ENCODE measurements at regions not wholly inside any gene's neighbourhood (a gene's known extent, or its start where the extent isn't known, plus 50 kb on each side); places are given as distances from the start of the nearest gene placed in this dataset.

DNA sequence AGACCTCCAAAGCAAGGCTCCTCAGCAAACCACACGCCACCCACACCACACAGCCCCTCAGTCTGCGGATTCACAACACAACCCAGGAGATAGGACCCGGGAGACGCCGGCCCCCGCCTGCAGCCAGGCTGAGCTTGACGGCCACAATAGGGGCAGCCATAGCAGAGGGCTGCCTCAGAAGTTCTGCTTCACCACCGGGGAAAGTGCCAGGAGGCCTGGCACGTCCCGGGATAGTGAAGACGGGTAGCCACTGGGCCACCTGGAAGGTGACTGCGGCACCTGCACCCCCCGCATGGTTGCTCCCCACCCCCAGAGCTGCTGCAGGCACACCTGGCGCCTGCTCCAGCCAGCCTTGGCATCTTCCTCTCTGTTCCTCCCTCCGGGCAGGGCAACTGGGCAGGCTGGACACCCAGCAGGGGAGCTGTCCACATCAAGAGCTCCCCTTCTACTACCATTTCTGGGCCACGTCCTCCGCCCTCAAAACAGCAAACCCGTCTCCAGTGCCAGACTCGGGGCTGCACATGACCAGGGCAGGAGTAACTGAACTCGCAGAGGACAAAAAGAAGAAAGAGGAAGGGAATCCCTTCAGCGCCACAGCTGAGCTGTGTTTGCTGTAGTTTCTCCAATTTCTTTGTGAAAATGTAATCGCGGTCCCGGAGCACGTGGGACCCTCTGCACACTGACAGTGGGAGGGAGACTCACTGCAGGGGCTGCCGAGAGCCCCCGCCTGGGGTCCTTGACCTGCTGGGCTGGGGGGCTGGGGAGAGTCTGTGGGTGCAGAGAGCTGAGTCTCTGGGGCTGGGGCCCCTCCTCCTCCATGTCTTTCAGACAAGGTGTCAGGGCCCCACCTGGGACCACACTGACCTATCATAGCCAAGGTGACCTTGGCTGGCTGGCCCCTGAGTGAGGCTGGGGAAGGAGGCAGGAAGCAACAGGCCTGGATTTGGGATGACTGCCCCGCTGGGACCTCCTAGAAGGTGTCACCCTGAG, 74.2 kb upstream of the C14orf180 start:
- TF ChIP-seq EZH2 (IDR thresholded peaks at IDR 0.05; ENCODE audit: low read length), result no peak
- TF ChIP-seq, protein P1, sequence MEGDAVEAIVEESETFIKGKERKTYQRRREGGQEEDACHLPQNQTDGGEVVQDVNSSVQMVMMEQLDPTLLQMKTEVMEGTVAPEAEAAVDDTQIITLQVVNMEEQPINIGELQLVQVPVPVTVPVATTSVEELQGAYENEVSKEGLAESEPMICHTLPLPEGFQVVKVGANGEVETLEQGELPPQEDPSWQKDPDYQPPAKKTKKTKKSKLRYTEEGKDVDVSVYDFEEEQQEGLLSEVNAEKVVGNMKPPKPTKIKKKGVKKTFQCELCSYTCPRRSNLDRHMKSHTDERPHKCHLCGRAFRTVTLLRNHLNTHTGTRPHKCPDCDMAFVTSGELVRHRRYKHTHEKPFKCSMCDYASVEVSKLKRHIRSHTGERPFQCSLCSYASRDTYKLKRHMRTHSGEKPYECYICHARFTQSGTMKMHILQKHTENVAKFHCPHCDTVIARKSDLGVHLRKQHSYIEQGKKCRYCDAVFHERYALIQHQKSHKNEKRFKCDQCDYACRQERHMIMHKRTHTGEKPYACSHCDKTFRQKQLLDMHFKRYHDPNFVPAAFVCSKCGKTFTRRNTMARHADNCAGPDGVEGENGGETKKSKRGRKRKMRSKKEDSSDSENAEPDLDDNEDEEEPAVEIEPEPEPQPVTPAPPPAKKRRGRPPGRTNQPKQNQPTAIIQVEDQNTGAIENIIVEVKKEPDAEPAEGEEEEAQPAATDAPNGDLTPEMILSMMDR (optimal IDR thresholded peaks at IDR 0.05 in 1 of 3, IDR thresholded peaks at IDR 0.05 in 1 of 3, conservative IDR thresholded peaks at IDR 0.05 in 1 of 3; ENCODE audit: extremely low read depth in 1 of 3, insufficient read depth in 2 of 3, low read length in 3 of 3), result no peak
- Histone ChIP-seq H3K4me3 (ENCODE audit: control insufficient read depth in 2 of 3, extremely low read depth in 1 of 3, insufficient read depth in 2 of 3, low read depth in 1 of 3, low read length in 3 of 3) (no peak overlapping the region), H3K4me2 (ENCODE audit: control insufficient read depth, extremely low read depth, insufficient read depth, low read depth, low read length) (no peak overlapping the region), H3K27ac (ENCODE audit: control insufficient read depth, insufficient read depth, low read length) (no peak overlapping the region), H4K20me1 (ENCODE audit: control insufficient read depth, extremely low read depth, insufficient read depth, low read length) (no peaks in the 10 kb centered on the region), H2AFZ (ENCODE audit: control insufficient read depth, low read length) (no peak overlapping the region), H3K36me3 (ENCODE audit: control insufficient read depth in 2 of 2, extremely low read depth in 1 of 2, insufficient read depth in 2 of 2, low read length in 2 of 2) (no peaks in the 10 kb centered on the region), H3K27me3 (ENCODE audit: control insufficient read depth, extremely low read depth, insufficient read depth, low read length) (no peaks in the 10 kb centered on the region), H3K9me1 (ENCODE audit: control insufficient read depth, extremely low read depth, insufficient read depth, low read length) (no peaks in the 10 kb centered on the region), H3K4me1 (ENCODE audit: control insufficient read depth, extremely low read depth, insufficient read depth, low read length) (no peaks in the 10 kb centered on the region), H3K9me3 (ENCODE audit: control insufficient read depth, low read depth, low read length) (no peaks in the 10 kb centered on the region), H3K9ac (ENCODE audit: control insufficient read depth, extremely low read depth, insufficient read depth, low read length) (no peak overlapping the region), H3K79me2 (ENCODE audit: control insufficient read depth, insufficient read depth, low read length) (no peaks in the 10 kb centered on the region)
- dilution Hi-C loops (cut with MboI; ENCODE audit: extremely low pct_ligation_motif_present, low sequenced_read_pairs), result no loop called here
- DNase-seq (ENCODE audit: low read depth, low spot score) (no peak), FAIRE-seq (no peak)

DNA sequence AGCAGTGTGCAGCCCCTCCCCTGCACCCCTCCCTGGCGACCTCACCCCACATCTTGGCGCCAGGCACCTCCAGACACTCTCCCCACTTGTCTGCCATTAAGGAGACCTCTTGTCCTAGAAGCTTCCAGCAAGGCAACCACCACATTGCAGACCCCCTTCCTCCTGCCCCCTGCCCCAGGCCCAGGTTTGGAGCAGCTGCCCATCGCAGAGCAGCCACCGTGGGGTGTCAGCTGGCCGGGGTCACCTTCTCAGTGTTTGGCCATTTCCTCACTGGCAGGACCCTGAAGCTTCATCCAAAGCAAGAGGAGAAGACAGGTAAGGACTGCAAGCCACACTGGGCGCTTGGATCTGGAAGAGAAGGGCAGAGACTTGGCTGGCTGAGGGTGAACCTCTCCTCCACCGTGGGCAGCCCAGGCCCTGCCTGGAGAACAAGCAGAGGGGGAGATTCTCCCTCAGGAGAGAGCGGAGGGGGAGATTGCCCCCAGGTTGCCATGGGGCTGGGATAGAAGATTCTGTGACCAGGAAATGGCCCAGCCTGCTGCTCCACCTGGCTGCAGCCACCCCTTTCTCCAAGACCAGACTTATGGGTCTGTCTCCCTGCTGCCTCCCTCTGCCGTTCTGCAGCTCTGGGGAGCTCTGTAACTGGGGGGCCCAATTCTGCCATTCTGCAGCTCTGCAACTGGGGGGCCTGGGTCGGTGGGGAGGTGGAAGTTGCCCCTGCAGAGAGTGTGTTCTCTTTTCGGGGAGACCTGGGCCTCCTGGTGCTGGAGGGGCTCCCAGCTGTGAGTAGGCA, 72.9 kb upstream of the C14orf180 start:
- dilution Hi-C loops (cut with MboI; ENCODE audit: extremely low pct_ligation_motif_present, low sequenced_read_pairs), result no loop called here
- DNase-seq (ENCODE audit: low read depth, low spot score) (no peak), FAIRE-seq (no peak)
- no peaks in the 10 kb centered on the region for H3K36me3 ChIP-seq (ENCODE audit: control insufficient read depth in 2 of 2, extremely low read depth in 1 of 2, insufficient read depth in 2 of 2, low read length in 2 of 2)
- H2AFZ ChIP-seq (ENCODE audit: control insufficient read depth, low read length), result no peak overlapping the region
- no peaks in the 10 kb centered on the region for H3K9me3 ChIP-seq (ENCODE audit: control insufficient read depth, low read depth, low read length)
- TF ChIP-seq, protein P1 (optimal IDR thresholded peaks at IDR 0.05 in 1 of 3, IDR thresholded peaks at IDR 0.05 in 1 of 3, conservative IDR thresholded peaks at IDR 0.05 in 1 of 3; ENCODE audit: extremely low read depth in 1 of 3, insufficient read depth in 2 of 3, low read length in 3 of 3), result no peak
- H3K4me1 ChIP-seq (ENCODE audit: control insufficient read depth, extremely low read depth, insufficient read depth, low read length), result no peaks in the 10 kb centered on the region
- H3K79me2 ChIP-seq (ENCODE audit: control insufficient read depth, insufficient read depth, low read length), result no peaks in the 10 kb centered on the region
- no peak overlapping the region for H3K9ac ChIP-seq (ENCODE audit: control insufficient read depth, extremely low read depth, insufficient read depth, low read length)
- H4K20me1 ChIP-seq (ENCODE audit: control insufficient read depth, extremely low read depth, insufficient read depth, low read length), result no peaks in the 10 kb centered on the region
- H3K27me3 ChIP-seq (ENCODE audit: control insufficient read depth, extremely low read depth, insufficient read depth, low read length), result peaks cover 10% of the 10 kb centered on the region
- H3K4me3 ChIP-seq (ENCODE audit: control insufficient read depth in 2 of 3, extremely low read depth in 1 of 3, insufficient read depth in 2 of 3, low read depth in 1 of 3, low read length in 3 of 3), result no peak overlapping the region
- H3K4me2 ChIP-seq (ENCODE audit: control insufficient read depth, extremely low read depth, insufficient read depth, low read depth, low read length), result no peak overlapping the region
- H3K27ac ChIP-seq (ENCODE audit: control insufficient read depth, insufficient read depth, low read length), result no peak overlapping the region
- no peaks in the 10 kb centered on the region for H3K9me1 ChIP-seq (ENCODE audit: control insufficient read depth, extremely low read depth, insufficient read depth, low read length)
